ENCODE measurements at regions not wholly inside any gene's neighbourhood (a gene's known extent, or its start where the extent isn't known, plus 50 kb on each side); places are given as distances from the start of the nearest gene placed in this dataset.

- DNase-seq = no peak
Observed at GRCh38 chr18:24840051-24840450, 379.6 kb downstream of the HRH4 start.

- DNase-seq = no peak
Observed at GRCh38 chr18:24840640-24841039, 380.2 kb downstream of the HRH4 start.

GRCh38 chr18:24841536-24841935 is 381.1 kb downstream of the HRH4 start:
- DNase-seq = no peak

DNA sequence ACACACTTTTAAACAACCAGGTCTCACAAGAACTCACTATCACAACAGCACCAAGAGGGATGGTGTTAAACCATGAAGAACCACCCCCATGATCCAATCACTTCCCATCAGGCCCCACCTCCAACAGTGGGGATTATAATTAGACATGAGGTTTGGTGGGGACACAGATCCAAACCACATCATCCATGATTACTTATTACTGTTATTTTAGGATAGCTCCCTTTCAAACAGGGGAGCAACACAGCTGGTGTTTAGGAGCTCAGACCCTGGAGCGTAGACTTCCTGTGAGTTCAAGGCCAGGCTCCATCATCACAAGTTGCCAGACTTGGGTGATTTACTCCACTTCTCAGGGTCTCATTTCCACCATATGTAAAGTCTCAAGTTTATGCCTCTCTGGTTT is 382.7 kb downstream of the HRH4 start:
- DNase-seq = no peak

DNA sequence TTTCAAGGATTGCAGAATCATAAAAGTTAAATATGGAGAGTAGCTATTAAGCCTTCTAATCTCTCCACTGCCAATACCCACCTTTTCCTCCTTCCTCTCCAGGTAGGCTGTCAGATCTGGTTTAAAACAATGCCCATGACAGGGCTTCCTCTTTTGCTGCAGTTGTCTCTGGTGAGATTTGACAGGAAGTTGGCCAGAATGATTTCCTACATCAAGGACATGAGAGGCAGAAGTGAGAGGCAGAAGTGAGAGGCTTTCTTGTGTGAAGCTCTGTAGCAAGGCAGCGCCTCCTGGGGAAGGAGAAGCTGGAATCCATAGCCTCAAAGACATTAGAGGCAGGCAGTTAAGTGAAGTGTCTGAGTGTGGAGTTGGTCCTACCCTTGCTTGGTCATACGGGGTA is 385.7 kb downstream of the HRH4 start:
- no peak for DNase-seq

GRCh38 chr18:24850532-24850931 is 390.1 kb downstream of the HRH4 start:
- DNase-seq = no peak

DNA sequence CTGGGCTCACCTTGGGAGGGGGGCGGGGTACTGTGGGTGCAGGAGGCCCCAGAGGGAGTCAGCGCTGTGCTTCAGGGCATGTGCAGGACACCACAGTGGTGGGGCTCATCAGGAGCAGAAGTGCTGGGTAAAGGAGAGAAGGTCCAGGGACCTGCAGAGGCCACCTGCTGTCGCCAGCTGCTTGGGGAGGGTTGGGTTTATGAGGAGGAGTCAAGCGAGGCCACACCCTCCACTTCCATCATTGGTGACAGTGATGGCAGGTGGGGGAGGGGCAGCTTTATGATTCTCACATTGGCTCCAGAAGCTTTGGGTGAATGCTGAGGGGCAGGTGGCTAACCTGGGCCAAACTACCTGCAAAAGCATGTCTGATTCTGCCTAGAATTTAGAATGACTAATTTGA is 392.6 kb downstream of the HRH4 start:
- DNase-seq = no peak

DNA sequence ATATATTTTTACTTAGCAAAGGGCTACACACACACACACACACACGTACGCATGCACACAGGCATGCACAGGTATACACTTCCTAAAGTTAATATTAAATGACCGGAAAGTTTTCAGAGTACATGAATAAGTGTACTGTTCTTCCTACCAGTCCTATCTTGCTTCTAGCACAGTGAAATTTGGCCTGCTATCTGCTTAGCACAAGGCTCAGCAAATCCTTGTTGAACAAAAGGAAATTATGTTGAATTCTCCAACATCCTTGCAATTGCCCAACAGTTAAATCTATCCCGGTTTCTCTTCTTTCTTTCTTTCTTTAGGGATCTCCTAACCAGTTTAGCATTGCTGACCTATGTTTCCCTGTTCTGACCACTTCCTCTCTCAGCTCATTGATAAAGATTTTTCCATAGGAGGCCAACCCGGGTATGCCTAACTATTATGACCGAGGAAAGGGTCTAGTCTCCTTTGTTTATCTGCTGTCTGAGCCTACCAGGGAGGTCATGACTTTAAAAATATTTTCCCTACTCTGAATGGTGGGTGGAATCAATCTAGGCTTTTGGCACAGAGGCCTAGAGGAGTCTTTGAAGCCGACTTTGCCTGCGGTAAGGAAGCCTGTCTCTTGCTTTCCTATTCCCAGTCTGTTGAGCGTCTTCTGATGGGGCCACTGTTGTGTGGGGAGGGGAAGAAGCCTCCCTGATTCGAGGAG is 400.7 kb downstream of the HRH4 start:
- DNase-seq = no peak

DNA sequence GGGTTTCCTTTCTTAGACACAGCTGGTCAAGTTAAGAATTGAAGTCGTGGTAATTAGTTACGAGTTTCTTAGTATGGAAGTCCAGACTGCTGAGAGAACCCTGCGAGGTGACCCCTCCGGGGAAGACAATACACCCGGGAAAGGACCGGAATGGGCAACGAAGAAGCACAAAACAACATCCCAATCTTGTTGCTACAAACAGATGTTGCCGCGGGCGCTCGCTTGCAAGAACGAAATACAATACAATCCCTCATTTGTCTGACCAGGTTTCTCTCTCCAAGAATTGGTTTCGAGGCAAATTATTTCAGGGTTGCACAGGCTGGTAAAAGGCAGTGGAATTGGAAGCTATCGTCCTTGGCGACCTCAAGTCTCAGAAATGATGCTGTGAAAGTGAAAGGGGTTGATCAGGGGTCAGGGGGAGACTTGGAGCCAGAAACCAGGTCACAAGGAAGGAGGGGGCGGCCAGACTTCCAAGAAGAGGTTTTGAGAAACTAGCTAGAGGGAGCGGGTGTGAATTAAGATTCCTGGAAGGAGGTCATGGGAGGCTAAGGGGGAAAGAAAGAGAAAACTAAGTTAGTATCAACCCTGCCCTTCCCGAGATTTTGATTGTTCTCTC is 401.9 kb downstream of the HRH4 start:
- DNase-seq = no peak

DNA sequence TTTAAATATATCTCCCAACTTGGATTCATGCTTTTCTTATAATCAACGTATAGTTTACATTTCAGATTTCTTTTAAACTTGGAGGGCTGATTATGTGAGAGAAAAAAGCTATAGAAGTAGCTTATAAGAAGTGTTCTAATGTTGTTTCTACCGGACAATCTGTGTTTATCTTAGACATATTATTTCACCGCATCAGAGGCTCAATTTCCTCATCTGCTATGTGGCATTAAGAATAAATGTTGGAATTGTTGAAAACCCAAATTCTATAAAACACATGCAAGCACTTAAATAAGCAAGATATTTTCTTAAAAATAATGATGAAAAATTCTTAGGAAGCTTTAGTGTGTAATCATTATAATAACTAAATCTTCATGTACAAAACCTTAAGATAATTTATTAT is 407.9 kb downstream of the HRH4 start:
- DNase-seq = no peak

DNA sequence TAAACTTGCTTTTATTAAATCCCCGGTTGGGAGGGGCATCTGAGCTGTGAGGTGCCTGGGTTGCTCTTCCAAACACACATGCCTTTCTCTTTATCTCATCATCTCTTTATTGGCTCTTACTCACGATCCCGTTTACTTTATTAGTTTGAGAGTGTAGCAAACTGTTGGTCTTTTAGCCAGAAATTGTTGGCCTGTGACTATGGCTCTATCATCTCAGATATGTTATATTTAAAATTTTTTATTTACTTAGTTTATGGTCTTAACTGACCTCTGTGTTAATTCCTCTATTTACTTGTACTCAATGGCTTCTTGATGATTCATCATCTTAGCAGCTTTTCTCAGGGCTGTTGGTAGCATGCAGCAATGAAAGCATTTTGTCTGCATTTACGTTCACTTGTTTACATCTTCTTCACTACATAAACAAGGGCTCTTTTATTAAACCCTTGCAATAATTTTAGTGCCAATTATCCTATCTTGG is 408.4 kb downstream of the HRH4 start:
- no peak for DNase-seq

- DNase-seq = no peak
Observed at GRCh38 chr18:24869285-24869684, 408.8 kb downstream of the HRH4 start.

DNA sequence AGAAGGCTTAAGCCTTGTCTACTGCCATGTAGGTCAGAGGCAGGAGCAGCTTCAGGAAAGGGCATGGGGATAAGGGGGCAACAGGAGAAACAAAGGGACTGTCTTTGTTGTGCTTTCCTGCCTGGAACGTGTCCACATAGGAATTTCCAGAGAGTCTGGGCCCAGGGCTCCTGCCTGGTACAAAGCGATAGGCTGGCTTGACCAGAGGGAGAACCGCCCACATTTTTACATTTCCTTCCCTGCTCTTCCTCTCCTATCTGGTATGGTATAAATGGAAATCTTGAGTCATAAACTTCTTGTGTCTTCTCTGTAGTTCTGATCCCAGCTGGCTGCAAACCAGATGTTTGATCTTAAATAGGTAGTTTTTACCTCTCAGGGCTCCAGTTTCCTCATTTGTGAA is 414.8 kb downstream of the HRH4 start:
- no peak for DNase-seq

DNA sequence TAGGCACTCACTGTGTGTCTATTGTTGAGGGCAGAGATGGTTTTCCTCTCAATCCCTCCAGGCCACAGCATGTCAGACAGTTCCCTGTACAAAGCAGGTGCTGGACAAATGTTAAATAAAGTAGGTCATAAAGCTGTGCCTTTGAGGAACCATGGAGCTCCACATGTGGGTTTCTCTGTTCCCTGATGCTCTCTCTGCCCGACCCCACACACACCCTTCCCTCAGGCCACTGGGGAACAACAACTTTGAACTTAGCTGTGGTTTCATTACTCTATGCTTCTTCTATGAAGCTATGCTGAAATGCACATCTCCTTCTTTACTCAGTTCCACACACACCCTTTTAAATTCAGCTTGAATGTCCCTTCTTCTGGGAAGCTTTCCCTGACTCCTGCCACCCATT is 415.3 kb downstream of the HRH4 start:
- no peak for DNase-seq

DNA sequence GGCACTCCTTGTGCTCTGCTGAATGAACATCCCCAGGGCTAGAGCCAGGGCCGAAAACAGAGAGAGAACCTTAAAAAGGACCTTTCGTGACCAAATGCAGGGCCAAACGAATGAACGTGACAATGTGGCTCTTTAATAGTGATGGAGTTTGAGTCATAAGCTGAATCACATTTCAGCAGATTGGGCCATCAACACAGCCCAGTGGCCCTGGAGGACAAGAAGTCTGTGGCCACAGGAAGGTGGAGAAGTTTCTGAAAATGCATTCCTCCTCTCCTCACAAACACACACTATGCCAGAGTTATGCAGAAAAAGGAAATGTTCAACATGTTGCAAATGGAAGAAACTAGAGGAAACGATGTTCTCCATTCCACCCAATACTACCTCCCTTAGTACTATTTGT is 415.8 kb downstream of the HRH4 start:
- no peak for DNase-seq

DNA sequence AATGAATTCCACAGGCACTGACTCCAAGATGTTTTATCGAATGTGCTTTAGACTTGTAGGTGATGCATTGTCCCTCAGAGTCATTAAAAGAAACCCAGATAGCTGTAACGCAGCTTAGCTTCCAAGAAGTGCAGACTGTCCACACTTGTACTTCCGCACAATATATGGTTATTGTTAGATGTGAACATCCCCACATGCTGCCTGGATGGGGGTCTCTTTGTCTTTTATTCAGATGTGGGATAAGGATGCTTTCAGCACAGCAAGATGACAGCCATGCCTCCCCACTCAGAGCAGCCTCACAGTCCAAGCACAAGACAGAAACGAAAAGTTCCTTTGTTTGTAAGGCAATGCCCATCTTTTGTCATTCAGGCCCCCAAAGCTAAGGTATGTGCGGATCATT is 416.6 kb downstream of the HRH4 start:
- DNase-seq = no peak

DNA sequence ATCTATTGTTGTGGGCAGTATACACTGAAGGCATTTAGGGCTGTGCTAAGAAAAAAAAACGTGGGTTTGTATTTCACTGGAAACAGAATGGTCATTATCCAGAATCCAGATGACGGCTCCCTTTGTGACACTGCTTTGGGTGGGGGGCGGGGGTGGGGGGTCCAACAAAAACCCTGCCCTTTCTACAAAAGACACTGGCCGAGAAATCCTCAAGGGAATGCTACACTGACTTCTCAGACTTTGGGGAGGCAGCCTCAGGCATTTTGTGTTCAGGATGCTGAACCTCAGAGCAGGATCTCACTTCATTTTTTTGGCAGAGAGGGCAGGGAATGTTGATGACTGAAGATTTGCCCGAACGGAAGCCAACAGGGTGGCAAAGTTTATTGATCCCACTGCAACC is 417.1 kb downstream of the HRH4 start:
- no peak for DNase-seq

DNA sequence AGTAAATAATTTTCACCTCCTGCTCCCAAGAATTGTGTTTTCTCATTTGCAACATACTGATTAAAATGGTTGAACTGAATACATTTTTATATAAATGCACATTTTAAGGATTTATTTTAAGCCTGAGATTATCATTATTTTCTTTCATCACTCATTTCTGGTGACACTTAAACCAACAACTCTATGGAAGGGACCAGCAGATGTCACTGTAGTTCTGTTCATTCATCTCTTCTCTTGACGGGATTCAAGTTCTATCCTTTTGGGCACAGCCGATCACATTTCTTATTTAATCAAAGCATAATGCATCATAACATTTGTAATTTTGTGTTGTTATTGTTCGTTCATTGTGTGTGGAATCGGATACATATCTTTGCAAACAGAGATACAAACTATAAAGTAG is 417.9 kb downstream of the HRH4 start:
- DNase-seq = no peak

DNA sequence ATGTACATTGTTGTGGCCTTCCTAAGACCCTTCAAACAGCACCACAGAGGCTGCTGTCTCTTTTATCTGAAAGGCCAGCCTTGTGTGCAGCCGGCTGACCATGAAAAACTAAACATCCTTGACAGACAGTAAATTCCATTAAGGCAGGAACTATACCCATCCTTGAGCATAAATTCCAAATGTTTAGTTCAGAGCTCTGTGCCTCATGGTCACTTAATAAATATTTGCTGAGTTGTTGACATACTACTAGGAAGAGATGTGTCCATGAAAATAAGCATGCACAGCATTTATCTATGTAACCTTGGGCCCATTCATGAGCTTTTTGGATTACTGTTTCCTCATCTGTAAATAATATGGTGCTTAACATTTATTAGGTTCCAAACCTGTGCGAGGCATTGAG is 424.8 kb downstream of the HRH4 start:
- no peak for DNase-seq

- DNase-seq = no peak
Observed at GRCh38 chr18:24894880-24895279, 434.4 kb downstream of the HRH4 start.

DNA sequence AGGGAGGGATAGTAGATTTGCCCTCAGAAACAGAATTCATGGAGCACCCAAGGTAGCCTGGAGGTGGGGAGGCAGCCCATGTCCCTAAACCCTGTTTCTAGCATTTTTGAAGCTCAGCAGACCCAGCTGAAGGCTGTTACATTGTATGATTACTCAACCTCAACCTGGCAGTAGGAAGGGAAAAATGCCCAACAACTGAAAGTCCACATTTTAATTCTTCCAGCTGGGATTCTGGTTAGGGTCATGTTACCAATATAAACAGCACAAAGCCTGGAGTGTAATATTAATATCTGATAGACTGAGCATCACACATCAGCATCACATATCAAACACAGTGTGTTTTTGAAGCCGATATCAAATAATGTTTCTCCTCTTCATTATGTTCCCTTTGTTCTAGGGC is 437.0 kb downstream of the HRH4 start:
- DNase-seq = no peak

DNA sequence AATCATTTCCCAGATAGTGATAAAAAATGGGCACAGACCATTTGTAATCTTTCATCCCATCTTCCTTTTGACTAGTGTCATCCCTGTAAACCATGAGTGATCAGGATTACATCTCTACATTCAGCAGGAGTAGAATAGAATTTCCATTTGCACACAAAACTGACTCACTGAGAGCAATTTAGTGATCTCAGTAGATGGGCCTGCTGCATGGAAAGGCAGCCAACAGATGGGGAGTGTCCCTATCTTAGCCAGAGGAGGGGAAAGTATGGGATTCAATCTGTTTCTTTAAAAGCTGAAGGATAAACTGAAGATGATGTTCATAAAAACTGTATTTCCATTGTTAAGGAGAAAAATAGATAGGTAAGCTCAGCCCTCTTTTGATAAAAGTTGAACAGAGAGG is 441.7 kb downstream of the ZNF521 start:
- DNase-seq = no peak

- no peak for DNase-seq
Observed at GRCh38 chr18:24913507-24914170, 438.3 kb downstream of the ZNF521 start.

DNA sequence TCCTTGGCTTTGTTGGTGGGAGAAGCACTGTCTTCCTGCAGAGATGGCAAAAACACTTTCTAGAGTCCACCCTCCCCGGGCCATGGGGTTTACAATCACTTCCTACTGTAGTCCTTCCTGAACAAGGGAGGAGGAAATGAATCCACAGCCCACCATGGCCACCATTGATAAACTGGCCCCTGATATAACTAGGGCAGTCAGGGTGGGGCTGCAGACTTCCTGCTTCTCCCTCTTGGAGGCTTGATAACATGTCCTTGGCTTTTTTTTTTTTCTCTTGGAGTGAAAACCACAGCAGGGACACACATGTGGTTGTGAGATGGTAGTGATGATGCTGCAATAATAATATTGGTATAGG is 437.8 kb downstream of the ZNF521 start:
- no peak for DNase-seq

- DNase-seq = no peak
Observed at GRCh38 chr18:24914685-24915084, 437.3 kb downstream of the ZNF521 start.

Measured in stimulated activated CD4-positive, alpha-beta T cell treated with anti-CD3 and anti-CD28 coated beads, Interleukin-1b, Interleukin-23, amount 100 ng/mL, for 48 hours (primary cell).